Prostate gland (tissue), 2 donors: ENCODE measurements at regions not wholly inside any gene's neighbourhood (a gene's known extent, or its start where the extent isn't known, plus 50 kb on each side); places are given as distances from the start of the nearest gene placed in this dataset.

Source experiments
- CTCF ChIP-seq, 4 experiments: fragments of 200-600 bp in 2 of 4; fragments of 450-650 bp in 2 of 4; sonication (generic) in 2 of 4; IDR thresholded peaks; 1 replicate in 3 of 4; 2 replicates in 1 of 4; pipeline ENCODE4 v1.5.1; 2016 to 2019; ENCODE audit warnings: antibody characterized with exemption in 4 of 4, mild to moderate bottlenecking in 2 of 4, moderate library complexity in 2 of 4
- POLR2A ChIP-seq: fragments of 450-650 bp; IDR thresholded peaks from one replicate; pipeline ENCODE4 v1.6.1; 2016; ENCODE audit warnings: antibody characterized with exemption, mild to moderate bottlenecking
- POLR2AphosphoS5 ChIP-seq: sonication (generic); formaldehyde crosslinking; IDR thresholded peaks from one replicate; pipeline ENCODE4 v1.6.1; 2017; ENCODE audit warnings: antibody characterized with exemption

GRCh38 chr2:235204948-235205347 lies 253.1 kb downstream of the SH3BP4 start:
- no peak for TF ChIP-seq CTCF (IDR thresholded peaks at IDR 0.05)
- TF ChIP-seq POLR2A: no peak
- TF ChIP-seq POLR2AphosphoS5: no peak
